SU-DHL-6 (cell line): ENCODE measurements at regions not wholly inside any gene's neighbourhood (a gene's known extent, or its start where the extent isn't known, plus 50 kb on each side); places are given as distances from the start of the nearest gene placed in this dataset.

Source experiments
- EZH2phosphoT487 ChIP-seq: fragments of 200-600 bp; sonication (generic), shearing (Covaris generic); conservative IDR thresholded peaks from 2 replicates; pipeline ENCODE4 v1.6.1; 2018; ENCODE audit warnings: mild to moderate bottlenecking, antibody characterized with exemption, low read length, moderate library complexity, mixed read lengths
- TF ChIP-seq, protein P1 (sequence below): fragments of 200-600 bp; sonication (generic); IDR thresholded peaks from one replicate; pipeline ENCODE4 v1.5.1; 2017; ENCODE audit warnings: antibody characterized with exemption, mild to moderate bottlenecking, low read length, moderate library complexity; ENCODE audit not compliant: insufficient read depth, poor library complexity, severe bottlenecking

DNA sequence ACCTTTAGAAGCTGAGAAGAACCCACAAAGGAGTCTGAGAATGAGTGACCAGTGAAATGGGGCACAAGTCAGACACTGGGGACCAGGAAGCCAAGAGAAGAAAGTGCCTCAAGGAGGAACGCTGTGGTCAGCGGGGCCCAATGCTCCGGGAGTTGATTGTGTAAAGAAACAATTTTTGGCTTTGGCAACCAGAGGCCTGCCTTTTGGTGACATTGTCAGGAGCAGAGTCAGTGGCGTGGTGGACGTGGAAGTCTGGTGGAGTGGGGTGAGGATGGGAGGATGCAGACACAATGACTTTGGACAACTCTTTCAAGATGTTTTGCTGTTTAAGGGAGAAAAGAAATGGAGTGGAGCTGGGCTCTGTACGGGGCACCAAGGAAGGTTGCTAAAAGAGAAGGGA is 100.2 kb upstream of the SEC11C start:
- TF ChIP-seq, protein P1, sequence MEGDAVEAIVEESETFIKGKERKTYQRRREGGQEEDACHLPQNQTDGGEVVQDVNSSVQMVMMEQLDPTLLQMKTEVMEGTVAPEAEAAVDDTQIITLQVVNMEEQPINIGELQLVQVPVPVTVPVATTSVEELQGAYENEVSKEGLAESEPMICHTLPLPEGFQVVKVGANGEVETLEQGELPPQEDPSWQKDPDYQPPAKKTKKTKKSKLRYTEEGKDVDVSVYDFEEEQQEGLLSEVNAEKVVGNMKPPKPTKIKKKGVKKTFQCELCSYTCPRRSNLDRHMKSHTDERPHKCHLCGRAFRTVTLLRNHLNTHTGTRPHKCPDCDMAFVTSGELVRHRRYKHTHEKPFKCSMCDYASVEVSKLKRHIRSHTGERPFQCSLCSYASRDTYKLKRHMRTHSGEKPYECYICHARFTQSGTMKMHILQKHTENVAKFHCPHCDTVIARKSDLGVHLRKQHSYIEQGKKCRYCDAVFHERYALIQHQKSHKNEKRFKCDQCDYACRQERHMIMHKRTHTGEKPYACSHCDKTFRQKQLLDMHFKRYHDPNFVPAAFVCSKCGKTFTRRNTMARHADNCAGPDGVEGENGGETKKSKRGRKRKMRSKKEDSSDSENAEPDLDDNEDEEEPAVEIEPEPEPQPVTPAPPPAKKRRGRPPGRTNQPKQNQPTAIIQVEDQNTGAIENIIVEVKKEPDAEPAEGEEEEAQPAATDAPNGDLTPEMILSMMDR, result no peak
- no peak for TF ChIP-seq EZH2phosphoT487
